NCI-H2081 treated with DMSO at 0.1 percent for 48 hours (cell line): ENCODE measurements at regions not wholly inside any gene's neighbourhood (a gene's known extent, or its start where the extent isn't known, plus 50 kb on each side); places are given as distances from the start of the nearest gene placed in this dataset.
"Not testable (repeated sequence)": the region's sequence is repeated elsewhere in the genome, so short reads cannot be mapped to it uniquely, and the experiment has no call there.

ENCODE experiments used
- DNase-seq: peaks from one replicate; lab custom pipeline; 2025; lab: John Stamatoyannopoulos, UW

DNA sequence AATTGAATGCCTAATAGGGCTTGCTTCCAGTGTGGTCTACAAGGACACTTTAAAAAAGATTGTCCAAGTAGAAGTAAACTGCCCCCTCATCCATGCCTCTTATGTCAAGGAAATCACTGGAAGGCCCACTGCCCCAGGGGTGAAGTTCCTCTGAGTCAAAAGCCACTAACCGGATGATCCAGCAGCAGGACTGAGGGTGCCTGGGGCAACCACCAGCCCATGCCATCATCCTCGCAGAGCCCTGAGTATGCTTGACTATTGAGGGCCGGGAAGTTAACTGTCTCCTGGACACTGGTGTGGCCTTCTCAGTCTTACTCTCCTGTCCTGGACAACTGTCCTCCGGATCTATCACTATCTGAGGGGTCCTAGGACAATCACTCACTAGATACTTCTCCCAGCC is 411.5 kb downstream of the TENT5A start:
- no peak for DNase-seq

DNA sequence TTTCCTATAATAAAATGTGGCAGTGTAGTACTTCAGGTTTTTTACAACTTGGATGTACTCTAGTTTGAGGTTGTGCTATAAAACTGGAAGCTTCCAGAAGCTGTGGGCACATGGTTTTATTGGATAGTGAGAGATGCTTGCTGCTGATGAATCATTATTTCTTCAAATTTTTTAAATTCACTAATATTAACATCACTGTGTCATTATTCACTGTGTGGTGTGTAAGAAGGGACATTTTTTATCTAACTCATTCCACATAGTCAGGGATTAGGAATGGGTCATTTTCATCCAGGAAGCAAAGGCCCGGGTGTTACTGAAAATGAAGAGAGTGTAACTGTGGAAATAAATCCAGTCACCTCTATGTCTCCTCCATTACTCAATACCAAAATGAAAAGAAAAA is 421.0 kb downstream of the TENT5A start:
- no peak for DNase-seq

DNA sequence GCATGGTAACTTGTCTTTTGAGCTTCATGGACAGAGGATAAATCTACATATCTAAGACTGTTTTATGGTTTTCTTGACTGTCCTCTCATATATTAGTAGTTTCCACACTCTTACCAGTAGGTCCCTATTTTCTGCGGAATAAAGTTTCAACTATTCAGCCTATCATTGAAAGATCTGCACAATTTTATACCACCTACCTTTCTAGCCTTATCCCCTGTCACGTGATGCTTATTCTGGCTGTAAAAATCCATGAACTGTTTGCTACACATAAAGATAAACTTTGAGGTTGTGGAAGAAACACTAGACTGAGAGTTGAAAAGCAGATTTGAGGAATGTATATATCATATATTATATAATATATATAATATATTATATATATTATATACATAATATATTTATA is 423.8 kb downstream of the TENT5A start:
- no peak for DNase-seq

DNA sequence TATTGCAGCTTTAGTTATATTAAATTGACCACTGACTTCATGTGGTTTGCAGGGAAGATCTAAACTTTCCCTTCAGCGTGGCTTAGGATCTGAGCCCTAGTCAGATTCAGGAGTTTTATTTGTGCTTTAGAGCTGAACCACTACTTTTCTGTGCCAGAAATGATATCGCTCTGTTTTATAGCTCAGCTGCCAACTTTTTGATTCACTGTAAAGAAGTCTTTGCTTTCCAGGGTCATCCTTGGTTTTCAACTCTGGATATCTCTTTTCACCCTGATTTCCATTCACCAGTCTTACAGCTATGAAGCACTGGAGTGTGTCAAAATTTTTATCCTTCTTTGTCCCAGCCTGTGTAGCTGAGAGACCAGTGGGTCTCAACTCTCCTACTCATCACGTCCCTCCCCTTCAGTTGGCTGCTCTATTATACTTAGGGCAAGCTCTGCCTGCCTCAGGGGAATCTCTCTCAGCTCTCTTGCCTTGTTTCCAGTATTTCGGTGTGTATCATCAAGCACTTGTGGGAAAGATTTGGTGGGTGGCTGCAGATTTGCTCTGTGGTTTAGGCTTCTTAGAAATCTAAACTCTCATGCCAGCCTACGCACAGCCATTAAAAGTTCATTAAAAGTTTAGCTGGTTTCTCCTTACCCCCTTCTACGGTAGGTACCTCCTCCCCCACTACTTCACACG is 425.5 kb downstream of the TENT5A start:
- DNase-seq = no peak

DNA sequence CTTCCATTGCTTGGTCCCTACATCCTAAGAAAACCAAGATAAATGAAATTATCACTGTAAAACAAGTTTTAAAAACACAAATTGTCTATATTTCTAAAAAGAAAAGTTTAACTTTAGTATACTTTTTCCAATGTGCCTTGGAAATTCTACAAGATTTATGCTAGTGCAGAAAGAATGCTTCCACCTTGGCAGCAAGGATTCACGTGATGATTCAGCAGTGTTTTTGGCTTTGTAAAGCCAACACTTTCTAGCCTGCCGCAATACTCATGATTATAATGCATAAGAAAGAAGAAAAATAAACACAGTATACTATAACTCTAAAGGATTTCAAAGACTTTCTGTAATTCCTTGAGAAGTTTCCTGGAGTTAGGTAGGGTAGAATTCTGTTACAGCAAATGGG is 442.7 kb downstream of the TENT5A start:
- no peak for DNase-seq

DNA sequence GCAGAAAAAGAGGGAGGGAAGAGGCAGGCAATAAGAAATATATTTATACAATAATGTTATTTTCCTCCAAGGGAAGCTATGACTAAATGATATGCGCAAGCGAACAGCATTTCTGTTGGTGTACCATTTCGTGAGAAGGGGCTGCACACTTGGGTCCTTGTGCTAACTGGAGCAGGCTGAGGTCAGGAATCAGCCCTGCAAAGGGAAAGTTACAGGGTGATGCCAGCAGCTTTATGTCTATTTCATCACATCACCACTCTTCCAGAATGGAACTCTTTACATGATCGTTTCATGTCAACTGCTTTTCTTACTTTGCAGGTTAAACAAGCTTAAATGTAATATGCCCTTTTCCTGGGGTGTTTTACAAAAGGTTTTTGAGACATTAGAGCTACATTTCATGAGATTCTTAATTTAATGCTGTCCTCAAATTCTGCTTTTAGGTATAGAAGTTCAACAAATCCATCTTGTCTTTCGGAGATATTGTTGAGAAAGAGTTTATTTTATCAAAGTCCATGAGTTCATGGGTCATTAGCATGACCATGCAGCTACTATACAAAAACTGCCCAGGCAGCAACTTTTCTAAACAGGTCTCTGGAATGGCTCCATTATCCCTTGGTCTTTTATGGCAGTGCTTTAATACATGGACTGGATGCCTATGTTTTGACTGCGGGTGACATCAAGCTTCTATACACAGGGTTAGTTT is 443.8 kb downstream of the TENT5A start:
- no peak for DNase-seq

DNA sequence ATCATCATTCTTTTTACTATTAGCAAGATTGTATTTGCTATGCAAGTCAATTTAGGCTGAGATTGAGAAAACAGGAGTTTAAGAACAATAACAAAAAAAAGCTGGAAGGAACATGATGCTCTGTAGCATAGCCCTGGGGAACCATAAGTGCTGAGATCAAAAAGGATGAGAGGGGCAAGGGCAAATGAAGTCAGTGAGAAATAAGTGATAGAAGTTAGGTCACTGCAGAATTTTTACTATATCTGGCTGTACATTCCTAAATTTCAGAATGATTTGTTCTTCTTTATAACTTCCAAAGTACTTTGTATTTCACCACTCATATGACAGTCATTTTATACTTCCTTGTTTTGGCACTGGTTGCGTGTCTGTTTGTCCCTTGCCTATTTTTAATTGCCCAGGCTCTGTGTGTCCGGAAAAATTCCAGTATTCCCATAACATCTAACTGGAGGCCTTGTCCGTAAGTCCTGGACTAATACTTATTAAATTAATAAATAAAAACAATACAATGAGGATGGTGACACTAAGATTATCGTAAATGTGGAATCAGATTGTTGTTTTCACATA is 444.7 kb downstream of the TENT5A start:
- no peak for DNase-seq

DNA sequence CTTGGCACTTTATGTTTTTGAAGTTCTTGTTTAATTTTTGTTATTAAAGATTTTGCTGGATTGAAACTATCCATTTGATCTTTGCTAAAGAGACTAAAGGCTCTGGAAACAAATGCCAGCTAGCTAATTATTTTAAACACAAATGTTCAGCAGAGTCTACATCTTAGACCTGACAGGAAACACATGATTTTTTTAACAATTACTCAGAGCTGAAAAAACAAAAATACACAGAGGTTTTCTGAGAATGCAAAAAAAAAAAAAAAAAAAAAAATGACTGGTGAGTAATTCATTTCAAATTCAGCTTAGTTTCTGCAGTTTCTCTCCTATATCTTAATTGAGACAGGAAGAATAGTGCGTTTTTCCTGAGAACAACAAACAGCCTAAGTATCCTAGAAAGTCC is 448.0 kb downstream of the TENT5A start:
- DNase-seq = no peak

DNA sequence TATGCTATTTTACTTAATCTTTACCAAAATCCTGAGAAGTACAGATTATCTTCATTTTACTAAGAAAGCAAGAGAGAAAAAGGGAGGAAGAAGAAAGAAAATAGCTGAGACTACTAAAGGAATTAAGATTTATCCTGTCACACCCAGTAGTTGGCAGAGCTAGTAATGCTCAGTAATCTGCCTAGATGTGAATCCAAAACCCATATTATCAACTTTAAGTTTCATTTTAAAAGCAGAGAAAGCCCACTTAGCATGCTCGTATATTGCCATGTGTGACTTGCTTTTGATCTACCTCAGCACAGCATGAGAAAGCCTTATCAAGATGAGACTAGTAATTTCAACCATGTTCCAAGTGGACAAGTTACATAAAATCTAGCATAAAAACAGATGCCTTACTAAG is 451.5 kb downstream of the TENT5A start:
- no peak for DNase-seq

DNA sequence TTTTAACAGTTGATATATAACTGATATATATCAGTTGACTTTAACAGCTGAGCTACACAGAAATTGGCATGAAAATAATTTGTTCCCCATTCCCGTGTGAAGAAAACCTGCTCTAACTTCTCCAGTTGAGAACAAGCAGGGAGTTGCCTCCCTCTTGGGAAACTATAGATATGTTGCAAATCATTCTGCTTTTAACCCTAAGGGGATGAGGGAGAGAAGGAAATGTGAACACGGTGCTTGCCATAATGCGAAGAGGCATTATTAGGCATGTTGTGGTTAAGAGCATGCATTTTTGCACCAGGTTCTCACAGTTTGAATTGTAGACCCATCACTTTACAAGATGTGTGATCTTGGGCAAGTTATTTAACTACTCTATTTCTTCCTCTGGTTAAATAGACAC is 453.7 kb downstream of the TENT5A start:
- no peak for DNase-seq

DNA sequence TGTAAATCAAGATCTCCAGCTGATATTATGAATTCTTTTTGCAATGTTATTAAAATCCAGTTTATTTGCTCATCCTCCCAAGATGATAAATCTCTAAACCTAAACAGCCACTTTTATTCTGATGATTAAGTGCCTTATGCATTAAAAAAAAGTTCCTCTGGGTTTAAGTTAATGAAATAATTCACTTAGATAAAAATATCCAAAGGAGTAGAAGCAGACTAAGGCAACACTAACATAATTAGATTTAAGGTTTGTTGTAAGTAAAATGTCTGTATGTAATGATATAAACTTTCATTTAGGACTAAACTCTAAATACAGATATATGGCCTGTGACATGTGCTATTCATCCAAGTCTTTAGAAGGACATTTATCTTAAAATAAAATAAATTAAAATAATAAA is 457.2 kb downstream of the TENT5A start:
- no peak for DNase-seq

DNA sequence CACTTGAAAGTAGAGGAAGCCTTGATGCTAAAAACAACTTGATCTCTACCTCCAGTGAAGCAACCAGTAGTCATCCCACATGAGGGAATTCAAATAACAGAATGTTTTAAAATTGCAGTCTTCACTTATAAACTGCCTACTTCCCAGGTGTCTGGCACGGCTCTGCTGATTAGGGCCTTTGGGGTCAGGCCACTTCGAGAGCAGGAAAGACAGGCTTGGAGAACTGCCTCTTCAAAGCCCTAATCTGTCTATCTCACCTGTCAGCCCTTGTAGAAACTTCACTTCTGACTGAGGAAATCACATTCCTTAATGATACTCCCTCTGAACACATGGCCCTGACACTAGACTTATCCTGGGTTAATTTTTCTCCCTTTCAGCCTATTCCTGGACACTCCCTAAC is 458.6 kb downstream of the TENT5A start:
- DNase-seq = no peak

DNA sequence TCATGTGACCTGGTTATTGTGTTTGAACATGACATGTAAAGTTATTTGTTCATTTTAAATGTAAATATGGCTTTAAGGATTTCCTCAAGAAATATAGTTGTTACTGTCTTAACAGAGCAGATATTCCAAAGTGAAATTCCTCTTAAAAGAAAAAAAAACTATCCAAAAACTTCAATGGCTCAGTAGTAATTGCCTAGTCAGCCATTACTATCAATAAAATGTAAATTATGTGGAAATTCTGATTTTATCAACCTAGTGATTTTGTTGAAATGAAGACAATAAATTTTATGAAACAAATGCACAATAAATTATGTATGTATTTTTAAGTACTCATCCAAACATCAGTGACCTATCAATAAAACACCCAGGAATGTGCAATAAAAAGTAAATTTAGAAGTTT is 463.3 kb downstream of the TENT5A start:
- no peak for DNase-seq

DNA sequence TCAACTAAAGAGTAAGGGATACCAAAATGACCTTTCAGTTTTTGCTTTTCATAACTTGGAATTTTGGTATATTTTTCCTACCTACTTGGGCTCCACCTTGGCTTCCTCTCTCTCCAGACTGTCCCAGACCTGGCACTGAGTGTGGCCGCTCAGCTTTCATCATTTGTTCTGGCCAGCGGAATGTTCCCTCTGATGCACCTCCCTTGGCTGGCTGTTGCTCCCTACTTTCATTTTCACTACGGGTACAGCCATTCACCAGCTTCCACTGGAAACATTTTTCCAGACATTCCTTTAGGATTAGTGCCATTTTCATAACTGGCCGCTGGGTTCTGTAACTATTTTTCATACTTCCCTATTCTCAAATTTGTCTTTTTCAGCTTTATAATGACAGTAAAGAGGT is 487.4 kb downstream of the TENT5A start:
- DNase-seq = no peak

DNA sequence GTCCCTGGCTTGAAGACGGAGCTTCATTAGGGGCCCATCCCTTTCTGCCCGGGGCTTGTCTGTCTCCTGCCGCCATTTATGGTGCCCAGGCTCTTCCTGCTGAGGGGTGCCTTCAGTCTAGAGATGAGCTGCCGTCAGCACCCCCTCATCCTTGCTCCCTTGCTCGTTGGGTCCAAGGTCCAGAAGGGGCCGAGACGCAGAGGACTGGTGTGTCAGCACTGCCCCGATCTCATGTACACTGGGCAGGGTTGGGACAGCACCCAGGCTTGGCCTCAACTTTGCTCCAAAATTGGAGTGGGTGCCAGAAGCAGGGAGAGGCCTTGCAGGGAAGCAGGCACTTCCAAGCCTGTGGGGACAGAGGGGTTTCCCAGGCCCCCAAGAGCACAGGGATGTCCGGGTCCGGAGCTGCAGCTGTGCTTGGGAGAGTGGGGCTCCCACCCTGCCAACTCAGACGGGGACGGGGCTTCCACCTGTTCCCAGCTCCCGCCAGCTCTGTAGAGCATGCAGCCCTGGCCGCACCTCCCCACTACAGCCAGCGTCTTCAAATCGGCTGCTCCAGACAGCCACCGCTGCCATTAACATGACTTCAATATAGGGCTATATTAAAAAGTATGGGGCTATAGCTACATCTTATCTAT is 488.8 kb downstream of the TENT5A start:
- no peak for DNase-seq

DNA sequence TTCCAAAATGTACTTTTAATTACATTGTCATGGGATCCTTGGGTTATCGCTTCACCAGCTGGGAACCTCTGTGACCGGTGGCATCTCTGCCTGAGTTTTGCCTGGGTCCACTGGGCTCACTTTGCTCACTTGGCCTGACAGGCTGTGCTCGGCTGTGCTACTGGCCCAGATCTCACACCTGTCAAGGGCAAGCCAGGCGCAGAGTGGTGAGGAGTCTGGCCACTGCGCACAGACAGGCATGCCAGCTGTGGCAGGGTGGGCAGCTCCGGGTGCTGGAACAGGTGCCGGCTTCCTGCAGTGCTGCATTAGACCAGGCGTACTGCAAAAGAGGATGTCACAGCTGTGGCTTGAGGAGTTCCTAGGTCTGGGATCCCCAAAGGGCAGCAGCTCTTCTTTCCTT is 489.8 kb downstream of the TENT5A start:
- no peak for DNase-seq

DNA sequence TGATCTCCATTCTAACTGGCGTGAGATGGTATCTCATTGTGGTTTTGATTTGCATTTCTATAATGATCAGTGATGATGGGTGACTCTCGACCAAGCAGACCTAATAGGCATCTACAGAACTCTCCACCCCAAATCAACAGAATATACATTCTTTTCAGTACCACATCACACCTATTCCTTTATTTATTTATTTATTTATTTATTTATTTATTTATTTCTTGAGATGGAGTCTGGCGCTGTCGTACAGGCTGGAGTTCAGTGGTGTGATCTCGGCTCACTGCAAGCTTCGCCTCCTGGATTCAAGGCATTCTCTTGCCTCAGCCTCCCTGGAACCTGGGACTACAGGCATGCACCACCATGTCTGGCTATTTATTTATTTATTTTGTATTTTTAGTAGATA is 496.3 kb downstream of the TENT5A start:
- DNase-seq = not testable (repeated sequence)

DNA sequence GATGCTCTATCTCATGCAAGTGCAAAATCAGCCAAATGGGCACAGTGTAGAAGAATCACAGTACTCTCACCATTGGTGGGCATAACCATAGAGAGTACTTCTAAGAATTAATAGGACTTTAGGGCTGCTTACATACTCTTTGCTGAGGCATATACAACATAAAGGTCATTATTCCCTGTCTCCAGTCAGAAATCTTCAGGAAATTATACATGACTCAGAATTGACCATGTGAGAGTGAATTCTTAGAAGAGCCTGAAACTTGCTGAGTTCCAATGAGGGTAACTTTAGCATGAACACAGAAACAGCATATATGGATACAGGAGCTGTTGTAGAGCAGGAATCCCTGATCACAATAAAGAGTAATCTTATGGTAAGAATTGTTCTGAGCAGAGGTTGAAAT is 498.7 kb downstream of the TENT5A start:
- no peak for DNase-seq

DNA sequence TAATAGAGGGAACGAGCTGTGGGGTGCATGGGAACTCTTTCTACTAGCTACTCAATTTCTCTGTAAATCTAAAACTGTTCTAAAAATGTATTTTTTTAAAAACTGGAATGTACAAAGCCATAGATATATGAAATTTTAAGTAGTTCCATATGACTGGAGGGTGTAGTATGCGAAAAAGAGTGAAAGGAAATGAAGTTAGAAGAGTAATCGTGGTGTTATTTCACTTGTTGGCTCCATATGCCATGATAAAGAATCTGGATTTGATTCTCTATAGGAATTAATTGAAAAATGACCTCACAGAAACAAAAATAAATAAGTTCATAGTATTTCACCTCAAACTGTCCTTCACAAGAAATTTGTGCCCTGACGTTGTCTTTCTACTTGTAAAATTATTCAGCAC is 500.2 kb downstream of the TENT5A start:
- DNase-seq = no peak

DNA sequence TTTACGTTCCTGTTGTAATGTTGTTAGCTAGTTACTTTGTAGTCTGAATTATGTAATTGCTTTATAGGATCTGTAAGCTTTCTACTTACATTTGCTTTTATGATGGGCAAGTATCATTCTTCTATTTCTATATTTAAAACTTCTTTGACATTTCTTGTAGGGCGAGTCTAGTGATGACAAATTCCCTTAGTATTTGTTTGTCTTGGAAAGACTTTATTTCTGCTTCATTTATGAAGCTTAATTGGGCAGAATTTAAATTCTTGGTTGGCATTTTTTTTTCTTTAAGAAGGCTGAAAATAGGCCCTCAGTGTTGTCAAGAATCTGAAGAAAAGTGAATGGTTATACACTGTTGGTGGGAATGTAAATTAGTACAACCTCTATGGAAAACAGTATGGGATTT is 506.3 kb downstream of the TENT5A start:
- DNase-seq = no peak

DNA sequence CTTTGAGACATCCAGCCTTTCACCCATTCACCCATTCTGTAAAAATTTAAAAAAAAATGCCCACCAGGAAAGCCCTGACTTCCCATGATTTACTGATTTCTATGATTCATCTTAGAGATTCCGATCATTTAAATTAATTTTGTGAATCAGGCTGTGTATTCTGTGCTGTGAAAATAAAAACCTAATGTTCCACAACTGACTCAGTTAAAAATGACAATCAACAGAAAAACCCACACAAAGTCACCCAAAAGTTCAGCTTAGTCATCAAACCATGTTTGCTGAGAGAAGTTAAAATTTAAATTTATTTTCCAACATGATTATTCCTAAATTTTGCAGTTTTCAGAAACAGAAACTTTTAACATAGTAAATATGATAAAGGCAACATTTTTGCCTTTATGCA is 509.9 kb downstream of the TENT5A start:
- no peak for DNase-seq

DNA sequence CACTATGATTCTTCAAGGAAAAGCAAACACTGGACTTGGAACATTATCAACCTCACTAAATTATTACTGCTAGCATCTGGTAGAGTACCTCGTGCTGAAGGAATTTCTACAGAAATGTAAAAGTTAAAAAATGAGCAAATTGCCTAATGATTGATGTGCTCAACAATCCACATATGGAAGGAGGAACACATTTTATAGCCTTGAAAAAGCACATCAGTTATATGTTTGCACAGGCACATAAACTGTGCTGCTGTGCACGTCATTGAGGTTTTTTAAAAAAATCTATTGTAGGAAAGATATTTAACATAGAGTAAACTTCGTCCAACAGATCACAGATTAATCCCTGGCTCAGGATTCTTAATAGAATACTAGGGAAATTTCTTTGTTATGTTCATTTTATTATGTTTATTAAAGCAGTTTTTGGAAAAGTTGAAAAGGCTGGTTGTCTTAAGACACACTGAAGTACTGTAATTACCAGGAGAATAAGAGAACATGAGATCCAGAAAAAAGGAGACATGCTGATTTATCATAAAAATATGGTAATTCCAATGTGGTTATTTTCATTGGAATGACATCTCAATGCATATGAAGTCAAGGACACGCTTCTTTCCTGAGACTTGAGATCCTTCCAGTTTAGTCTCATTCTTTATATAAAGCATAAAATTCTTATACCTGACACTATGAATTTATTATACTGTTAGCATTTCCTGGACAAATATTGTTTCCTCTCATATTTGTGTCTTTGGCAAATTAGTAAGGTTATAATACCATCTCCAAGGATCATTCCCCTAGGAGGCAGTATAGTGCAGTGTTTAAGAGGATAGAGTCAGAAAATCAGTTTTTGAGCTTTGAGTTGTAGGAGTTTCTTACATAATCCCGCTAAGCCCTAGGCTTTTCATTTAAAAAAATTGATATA is 511.1 kb downstream of the TENT5A start:
- no peak for DNase-seq
